DND-41 (cell line): ENCODE measurements at regions not wholly inside any gene's neighbourhood (a gene's known extent, or its start where the extent isn't known, plus 50 kb on each side); places are given as distances from the start of the nearest gene placed in this dataset.

Experiments used
- EZH2 ChIP-seq: IDR thresholded peaks from 3 replicates; pipeline ENCODE4 v1.6.1; 2012; ENCODE audit warnings: borderline replicate concordance, low read depth, mild to moderate bottlenecking, moderate library complexity, low read length, inconsistent platforms; ENCODE audit not compliant: severe bottlenecking
- TF ChIP-seq, protein P1 (sequence below): IDR thresholded peaks from 2 replicates; pipeline ENCODE4 v1.5.1; 2012; ENCODE audit warnings: borderline replicate concordance, low read length, moderate library complexity, mild to moderate bottlenecking; ENCODE audit not compliant: poor library complexity, severe bottlenecking; ENCODE audit errors: extremely low read depth

DNA sequence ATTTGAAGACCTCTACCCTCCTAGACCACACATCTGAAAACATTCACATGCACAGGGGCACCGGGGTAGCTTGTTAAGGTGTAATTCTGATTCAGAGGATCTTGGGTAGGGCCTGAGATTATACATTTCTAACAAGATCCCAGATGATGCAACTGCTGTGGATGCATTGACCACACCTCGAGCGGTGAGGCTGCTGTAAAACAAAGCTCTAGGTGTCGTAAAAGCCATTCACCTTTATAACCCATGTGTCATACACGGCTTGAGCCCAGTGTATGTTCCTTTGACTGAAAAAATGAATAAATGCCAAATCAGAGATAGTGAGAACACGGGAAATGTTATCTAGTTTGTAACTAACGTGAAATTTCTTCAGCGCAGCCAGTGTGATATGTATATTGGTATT, 1578.2 kb upstream of the WWC1 start:
- TF ChIP-seq, protein P1, sequence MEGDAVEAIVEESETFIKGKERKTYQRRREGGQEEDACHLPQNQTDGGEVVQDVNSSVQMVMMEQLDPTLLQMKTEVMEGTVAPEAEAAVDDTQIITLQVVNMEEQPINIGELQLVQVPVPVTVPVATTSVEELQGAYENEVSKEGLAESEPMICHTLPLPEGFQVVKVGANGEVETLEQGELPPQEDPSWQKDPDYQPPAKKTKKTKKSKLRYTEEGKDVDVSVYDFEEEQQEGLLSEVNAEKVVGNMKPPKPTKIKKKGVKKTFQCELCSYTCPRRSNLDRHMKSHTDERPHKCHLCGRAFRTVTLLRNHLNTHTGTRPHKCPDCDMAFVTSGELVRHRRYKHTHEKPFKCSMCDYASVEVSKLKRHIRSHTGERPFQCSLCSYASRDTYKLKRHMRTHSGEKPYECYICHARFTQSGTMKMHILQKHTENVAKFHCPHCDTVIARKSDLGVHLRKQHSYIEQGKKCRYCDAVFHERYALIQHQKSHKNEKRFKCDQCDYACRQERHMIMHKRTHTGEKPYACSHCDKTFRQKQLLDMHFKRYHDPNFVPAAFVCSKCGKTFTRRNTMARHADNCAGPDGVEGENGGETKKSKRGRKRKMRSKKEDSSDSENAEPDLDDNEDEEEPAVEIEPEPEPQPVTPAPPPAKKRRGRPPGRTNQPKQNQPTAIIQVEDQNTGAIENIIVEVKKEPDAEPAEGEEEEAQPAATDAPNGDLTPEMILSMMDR = no peak
- TF ChIP-seq EZH2 = no peak
